ENCODE measurements at regions not wholly inside any gene's neighbourhood (a gene's known extent, or its start where the extent isn't known, plus 50 kb on each side); places are given as distances from the start of the nearest gene placed in this dataset.

DNA sequence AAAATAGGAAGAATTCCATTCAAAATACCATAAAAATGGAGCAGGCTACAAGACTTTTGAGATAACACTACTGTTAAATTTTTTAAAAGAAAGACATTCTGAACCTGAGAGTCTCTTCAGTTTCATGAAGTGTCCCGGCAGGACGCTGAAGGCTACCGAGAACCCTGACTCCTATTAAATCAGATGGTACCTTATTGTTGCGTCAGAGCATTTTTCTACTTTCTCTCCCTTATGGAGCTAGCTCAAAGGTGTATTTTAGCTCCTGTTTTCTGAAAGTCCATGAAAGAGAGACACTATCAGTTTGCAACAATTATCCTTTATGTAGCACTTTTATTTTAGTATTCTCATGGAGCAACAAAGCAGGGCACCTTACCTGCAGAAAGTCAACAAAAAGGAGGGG lies 626.7 kb downstream of the IRS1 start:
- Histone ChIP-seq H3K27ac (no peak overlapping the region), H3K9me2 (replicated peaks; ENCODE audit: insufficient read depth) (no peaks in the 10 kb centered on the region), H3K4me3 (no peak overlapping the region), H3K9me3 (ENCODE audit: low read depth) (no peaks in the 10 kb centered on the region), H3K27me3 (no peaks in the 10 kb centered on the region), H3K4me1 (ENCODE audit: insufficient read depth) (no peaks in the 10 kb centered on the region), H3K4me2 (no peak overlapping the region), H3K36me3 (replicated peaks; ENCODE audit: insufficient read depth, low read depth) (no peaks in the 10 kb centered on the region), H4K20me1 (ENCODE audit: insufficient read depth, poor library complexity, severe bottlenecking) (no peaks in the 10 kb centered on the region), H2AFZ (no peak overlapping the region), H3K79me2 (no peaks in the 10 kb centered on the region)
- DNase-seq (ENCODE audit: low spot score) = no peak
- no peak for TF ChIP-seq EZH2 (IDR thresholded peaks at IDR 0.05; ENCODE audit: borderline replicate concordance)
- no peak for TF ChIP-seq EZH2phosphoT487 (IDR thresholded peaks at IDR 0.05; ENCODE audit: low read depth, severe bottlenecking, unreplicated experiment)
- TF ChIP-seq, protein P1, sequence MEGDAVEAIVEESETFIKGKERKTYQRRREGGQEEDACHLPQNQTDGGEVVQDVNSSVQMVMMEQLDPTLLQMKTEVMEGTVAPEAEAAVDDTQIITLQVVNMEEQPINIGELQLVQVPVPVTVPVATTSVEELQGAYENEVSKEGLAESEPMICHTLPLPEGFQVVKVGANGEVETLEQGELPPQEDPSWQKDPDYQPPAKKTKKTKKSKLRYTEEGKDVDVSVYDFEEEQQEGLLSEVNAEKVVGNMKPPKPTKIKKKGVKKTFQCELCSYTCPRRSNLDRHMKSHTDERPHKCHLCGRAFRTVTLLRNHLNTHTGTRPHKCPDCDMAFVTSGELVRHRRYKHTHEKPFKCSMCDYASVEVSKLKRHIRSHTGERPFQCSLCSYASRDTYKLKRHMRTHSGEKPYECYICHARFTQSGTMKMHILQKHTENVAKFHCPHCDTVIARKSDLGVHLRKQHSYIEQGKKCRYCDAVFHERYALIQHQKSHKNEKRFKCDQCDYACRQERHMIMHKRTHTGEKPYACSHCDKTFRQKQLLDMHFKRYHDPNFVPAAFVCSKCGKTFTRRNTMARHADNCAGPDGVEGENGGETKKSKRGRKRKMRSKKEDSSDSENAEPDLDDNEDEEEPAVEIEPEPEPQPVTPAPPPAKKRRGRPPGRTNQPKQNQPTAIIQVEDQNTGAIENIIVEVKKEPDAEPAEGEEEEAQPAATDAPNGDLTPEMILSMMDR (IDR thresholded peaks at IDR 0.05; ENCODE audit: poor library complexity) = no peak
- WGBS (ENCODE audit: low lambda C conversion rate, missing lambda C conversion rate) = 80% methylated on average over 4 of the region's 4 CpGs

- Histone ChIP-seq H3K27ac (no peak overlapping the region), H3K4me3 (no peak overlapping the region), H3K79me2 (no peaks in the 10 kb centered on the region), H2AFZ (no peak overlapping the region), H3K9me3 (ENCODE audit: low read depth) (no peaks in the 10 kb centered on the region), H4K20me1 (ENCODE audit: insufficient read depth, poor library complexity, severe bottlenecking) (no peaks in the 10 kb centered on the region), H3K27me3 (no peaks in the 10 kb centered on the region), H3K9me2 (replicated peaks; ENCODE audit: insufficient read depth) (no peaks in the 10 kb centered on the region), H3K4me1 (ENCODE audit: insufficient read depth) (no peaks in the 10 kb centered on the region), H3K36me3 (replicated peaks; ENCODE audit: insufficient read depth, low read depth) (no peaks in the 10 kb centered on the region), H3K4me2 (no peak overlapping the region)
- no peak for TF ChIP-seq EZH2 (IDR thresholded peaks at IDR 0.05; ENCODE audit: borderline replicate concordance)
- TF ChIP-seq EZH2phosphoT487 (IDR thresholded peaks at IDR 0.05; ENCODE audit: low read depth, severe bottlenecking, unreplicated experiment) = no peak
- TF ChIP-seq, protein P1 (IDR thresholded peaks at IDR 0.05; ENCODE audit: poor library complexity) = no peak
- DNase-seq (ENCODE audit: low spot score) = no peak
- WGBS (ENCODE audit: low lambda C conversion rate, missing lambda C conversion rate) = 90% methylated on average over 4 of the region's 4 CpGs
Measured at GRCh38 chr2:226172309-226172708, 627.3 kb downstream of the IRS1 start.

- TF ChIP-seq, protein P1 (IDR thresholded peaks at IDR 0.05; ENCODE audit: poor library complexity) = no peak
- TF ChIP-seq EZH2phosphoT487 (IDR thresholded peaks at IDR 0.05; ENCODE audit: low read depth, severe bottlenecking, unreplicated experiment) = no peak
- Histone ChIP-seq H3K27ac (no peak overlapping the region), H3K27me3 (no peaks in the 10 kb centered on the region), H3K9me2 (replicated peaks; ENCODE audit: insufficient read depth) (no peaks in the 10 kb centered on the region), H4K20me1 (ENCODE audit: insufficient read depth, poor library complexity, severe bottlenecking) (no peaks in the 10 kb centered on the region), H2AFZ (no peak overlapping the region), H3K4me3 (no peak overlapping the region), H3K4me1 (ENCODE audit: insufficient read depth) (no peaks in the 10 kb centered on the region), H3K79me2 (no peaks in the 10 kb centered on the region), H3K9me3 (ENCODE audit: low read depth) (no peaks in the 10 kb centered on the region), H3K4me2 (no peak overlapping the region), H3K36me3 (replicated peaks; ENCODE audit: insufficient read depth, low read depth) (no peaks in the 10 kb centered on the region)
- 94% methylated on average over 4 of the region's 4 CpGs for WGBS (ENCODE audit: low lambda C conversion rate, missing lambda C conversion rate)
- DNase-seq (ENCODE audit: low spot score) = no peak
Measured at GRCh38 chr2:226169751-226170581, 629.7 kb downstream of the IRS1 start.

All from hepatocyte (in vitro differentiated cells).